Mononuclear cell (primary cell): ENCODE measurements at regions not wholly inside any gene's neighbourhood (a gene's known extent, or its start where the extent isn't known, plus 50 kb on each side); places are given as distances from the start of the nearest gene placed in this dataset.

Experiments used
- H3K27me3 ChIP-seq: 2 replicates; pipeline ENCODE4 v1.6.0; 2011; ENCODE audit warnings: low read length, control low read depth; ENCODE audit not compliant: insufficient read depth
- H3K4me1 ChIP-seq: 2 replicates; pipeline ENCODE4 v1.5.1; 2011; ENCODE audit warnings: mild to moderate bottlenecking, low read length, control low read depth; ENCODE audit not compliant: insufficient read depth
- H3K4me3 ChIP-seq: 2 replicates; pipeline ENCODE4 v1.5.1; 2011; ENCODE audit warnings: mild to moderate bottlenecking, low read length, moderate library complexity
- H3K9me3 ChIP-seq: 2 replicates; pipeline ENCODE4 v1.5.1; 2011; ENCODE audit warnings: low read depth, mild to moderate bottlenecking, control low read depth, low read length

GRCh38 chr5:61631438-61631941 lies 299.4 kb downstream of the ZSWIM6 start:
- no peaks in the 10 kb centered on the region for H3K9me3 ChIP-seq
- peaks cover under 1% of the 10 kb centered on the region for H3K27me3 ChIP-seq
- no peak overlapping the region for H3K4me3 ChIP-seq
- H3K4me1 ChIP-seq: peaks cover 6% of the 10 kb centered on the region

- Histone ChIP-seq H3K27me3 (no peaks in the 10 kb centered on the region), H3K4me3 (no peak overlapping the region), H3K4me1 (peaks cover under 1% of the 10 kb centered on the region), H3K9me3 (no peaks in the 10 kb centered on the region)
Observed at GRCh38 chr5:61632064-61632463, 300.0 kb downstream of the ZSWIM6 start.

GRCh38 chr5:61635271-61635670 lies 303.2 kb downstream of the ZSWIM6 start:
- Histone ChIP-seq H3K9me3 (no peaks in the 10 kb centered on the region), H3K27me3 (no peaks in the 10 kb centered on the region), H3K4me3 (no peak overlapping the region), H3K4me1 (no peaks in the 10 kb centered on the region)

GRCh38 chr5:61637566-61637965 lies 305.5 kb downstream of the ZSWIM6 start:
- Histone ChIP-seq H3K4me3 (no peak overlapping the region), H3K9me3 (no peaks in the 10 kb centered on the region), H3K27me3 (no peaks in the 10 kb centered on the region), H3K4me1 (no peaks in the 10 kb centered on the region)

- H3K4me1 ChIP-seq: no peaks in the 10 kb centered on the region
Observed at GRCh38 chr5:61638476-61638875, 306.4 kb downstream of the ZSWIM6 start.

GRCh38 chr5:61640179-61641021 lies 308.3 kb downstream of the ZSWIM6 start:
- no peak overlapping the region for H3K4me3 ChIP-seq

More at GRCh38 chr5:61638476-61638875, 306.4 kb downstream of the ZSWIM6 start:
- no peaks in the 10 kb centered on the region for H3K27me3 ChIP-seq
- no peak overlapping the region for H3K4me3 ChIP-seq
- H3K9me3 ChIP-seq: no peaks in the 10 kb centered on the region

GRCh38 chr5:61641748-61642565 lies 309.9 kb downstream of the ZSWIM6 start:
- H3K4me3 ChIP-seq: no peak overlapping the region
- no peaks in the 10 kb centered on the region for H3K27me3 ChIP-seq
- H3K4me1 ChIP-seq: no peaks in the 10 kb centered on the region
- H3K9me3 ChIP-seq: no peaks in the 10 kb centered on the region

More at GRCh38 chr5:61640179-61641021, 308.3 kb downstream of the ZSWIM6 start:
- no peaks in the 10 kb centered on the region for H3K9me3 ChIP-seq
- H3K4me1 ChIP-seq: no peaks in the 10 kb centered on the region
- no peaks in the 10 kb centered on the region for H3K27me3 ChIP-seq

GRCh38 chr5:61647672-61648071 lies 315.6 kb downstream of the ZSWIM6 start:
- no peak overlapping the region for H3K4me3 ChIP-seq
- H3K27me3 ChIP-seq: no peaks in the 10 kb centered on the region
- no peaks in the 10 kb centered on the region for H3K4me1 ChIP-seq
- H3K9me3 ChIP-seq: no peaks in the 10 kb centered on the region

- Histone ChIP-seq H3K9me3 (no peaks in the 10 kb centered on the region), H3K27me3 (no peaks in the 10 kb centered on the region), H3K4me3 (no peak overlapping the region), H3K4me1 (no peaks in the 10 kb centered on the region)
Observed at GRCh38 chr5:61649231-61649630, 317.2 kb downstream of the ZSWIM6 start.

GRCh38 chr5:61649971-61650370 lies 317.9 kb downstream of the ZSWIM6 start:
- Histone ChIP-seq H3K27me3 (no peaks in the 10 kb centered on the region), H3K4me3 (no peak overlapping the region), H3K4me1 (no peaks in the 10 kb centered on the region), H3K9me3 (no peaks in the 10 kb centered on the region)

GRCh38 chr5:61650661-61651060 lies 318.6 kb downstream of the ZSWIM6 start:
- Histone ChIP-seq H3K4me1 (no peaks in the 10 kb centered on the region), H3K9me3 (no peaks in the 10 kb centered on the region), H3K4me3 (no peak overlapping the region), H3K27me3 (no peaks in the 10 kb centered on the region)

GRCh38 chr5:61651195-61651594 lies 319.1 kb downstream of the ZSWIM6 start:
- H3K9me3 ChIP-seq: no peaks in the 10 kb centered on the region
- no peak overlapping the region for H3K4me3 ChIP-seq
- no peaks in the 10 kb centered on the region for H3K27me3 ChIP-seq
- H3K4me1 ChIP-seq: no peaks in the 10 kb centered on the region

GRCh38 chr5:61652916-61653315 lies 320.9 kb downstream of the ZSWIM6 start:
- H3K27me3 ChIP-seq: no peaks in the 10 kb centered on the region
- no peaks in the 10 kb centered on the region for H3K4me1 ChIP-seq
- H3K9me3 ChIP-seq: no peaks in the 10 kb centered on the region
- H3K4me3 ChIP-seq: no peak overlapping the region

- no peaks in the 10 kb centered on the region for H3K9me3 ChIP-seq
- H3K27me3 ChIP-seq: no peaks in the 10 kb centered on the region
- no peaks in the 10 kb centered on the region for H3K4me1 ChIP-seq
- no peak overlapping the region for H3K4me3 ChIP-seq
Observed at GRCh38 chr5:61653807-61654580, 321.9 kb downstream of the ZSWIM6 start.

- H3K27me3 ChIP-seq: no peaks in the 10 kb centered on the region
- no peak overlapping the region for H3K4me3 ChIP-seq
- no peaks in the 10 kb centered on the region for H3K4me1 ChIP-seq
- H3K9me3 ChIP-seq: no peaks in the 10 kb centered on the region
Observed at GRCh38 chr5:61654876-61655275, 322.8 kb downstream of the ZSWIM6 start.
